Activated CD8-positive, alpha-beta memory T cell treated with anti-CD3 and anti-CD28 coated beads for 48 hours (primary cell): ENCODE measurements at regions not wholly inside any gene's neighbourhood (a gene's known extent, or its start where the extent isn't known, plus 50 kb on each side); places are given as distances from the start of the nearest gene placed in this dataset.

Experiments
- DNase-seq, 3 experiments: peaks; one replicate each; pipeline ENCODE4 v3.0.0-alpha.2; 2020; ENCODE audit warnings: low read depth in 2 of 3, low spot score in 2 of 3

DNA sequence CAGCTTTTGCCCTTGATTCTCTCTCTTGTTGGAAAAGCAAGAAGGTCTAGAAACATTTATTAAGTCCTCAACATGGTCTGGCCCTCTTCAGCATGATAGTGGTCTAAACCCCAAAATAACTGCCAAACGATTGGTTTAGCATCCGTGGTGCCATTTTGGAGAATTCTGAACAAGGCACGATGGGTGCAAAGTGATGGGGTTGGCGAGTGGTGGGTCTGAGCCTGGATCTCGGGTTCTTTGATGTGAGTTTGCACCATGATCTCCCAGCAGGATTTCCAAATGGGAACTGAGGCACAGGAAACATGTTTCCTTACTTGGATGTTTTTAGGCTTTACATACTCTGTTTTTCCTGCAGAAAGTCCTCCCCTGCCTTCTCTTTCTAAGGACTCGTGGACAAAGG, 240.3 kb downstream of the MYCN start:
- no peak for DNase-seq

DNA sequence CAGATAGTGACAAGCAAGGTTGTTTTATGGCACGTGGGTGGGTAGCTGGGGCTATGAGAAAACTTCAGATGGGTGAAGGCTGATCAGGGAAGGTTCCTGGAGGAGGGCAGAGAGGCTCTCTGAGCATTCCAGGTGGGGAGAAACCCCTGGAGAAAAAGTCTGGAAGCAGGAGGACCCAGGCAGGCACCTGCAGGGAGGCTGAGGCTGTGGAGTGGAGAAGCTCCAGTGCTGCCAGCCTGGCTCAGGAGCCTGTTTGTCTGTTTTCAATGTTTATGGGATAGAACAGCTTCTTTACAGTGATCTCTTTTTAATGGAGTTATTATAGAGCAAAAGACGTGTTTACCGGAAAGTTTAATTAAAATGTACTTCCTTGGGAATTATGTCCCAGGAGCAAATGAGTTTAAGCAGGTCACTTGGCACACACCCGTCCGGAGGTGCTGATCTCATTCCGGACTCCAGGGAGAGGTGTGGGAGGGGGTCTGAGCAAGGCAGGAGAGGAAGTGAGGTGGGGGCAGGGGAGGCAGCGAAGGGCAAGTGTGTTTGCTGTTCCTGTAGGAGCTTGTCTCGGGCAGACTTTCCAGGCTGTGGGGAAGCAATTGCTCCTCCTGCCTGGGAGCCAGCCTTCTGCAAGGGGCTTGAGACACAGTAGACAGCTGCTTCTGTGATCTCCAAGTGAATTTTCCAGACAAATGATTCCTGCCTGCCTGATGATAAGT, 239.5 kb downstream of the MYCN start:
- DNase-seq = no peak

DNA sequence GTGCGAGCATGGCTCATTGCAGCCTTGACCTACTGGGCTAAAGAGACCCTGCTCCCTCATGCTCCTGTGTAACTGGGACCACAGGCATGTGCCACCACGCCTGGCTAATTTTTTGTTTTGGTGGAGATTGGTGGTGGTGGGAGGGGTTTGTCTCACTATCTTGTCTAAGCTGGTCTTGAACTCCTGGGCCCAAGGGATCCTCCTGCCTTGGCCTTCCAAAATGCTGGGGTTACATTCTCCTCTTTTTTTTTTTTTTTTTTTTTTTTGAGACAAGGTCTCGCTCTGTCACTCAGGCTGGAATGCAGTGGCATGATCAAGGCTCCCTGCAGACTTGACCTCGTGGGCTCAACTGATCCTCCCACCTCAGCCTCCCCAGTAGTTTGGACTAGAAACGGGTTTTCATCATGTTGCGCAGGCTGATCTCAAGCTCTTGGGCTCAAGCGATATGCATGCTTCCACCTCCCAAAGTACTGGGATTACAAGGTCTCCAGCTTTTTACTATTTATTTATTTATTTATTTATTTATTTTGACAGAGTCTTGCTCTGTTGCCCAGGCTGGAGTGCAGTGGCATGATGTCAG, 238.3 kb downstream of the MYCN start:
- no peak for DNase-seq

DNA sequence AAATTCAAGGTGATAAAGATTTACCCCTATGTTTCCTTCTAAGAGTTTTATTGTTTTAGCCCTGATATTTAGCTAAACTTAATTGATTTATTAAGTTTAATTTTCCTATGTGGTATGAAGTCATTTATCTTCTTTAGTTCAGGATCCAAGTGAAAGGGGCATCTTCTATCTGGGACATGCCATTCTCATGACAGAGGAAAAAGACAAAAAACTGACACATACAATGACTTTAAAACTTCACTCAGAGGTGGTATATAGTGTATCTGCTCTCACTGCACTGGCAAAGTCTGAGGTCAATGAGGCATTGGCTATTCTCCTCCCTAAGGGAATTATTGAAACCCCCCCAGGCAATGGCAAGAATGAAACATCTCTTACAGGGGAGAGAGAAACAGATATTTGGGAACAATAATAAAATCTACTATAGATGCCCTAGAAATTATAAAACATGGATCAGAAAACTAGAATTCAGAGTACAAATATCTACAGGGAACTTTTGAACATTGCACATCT, 237.4 kb downstream of the MYCN start:
- no peak for DNase-seq

DNA sequence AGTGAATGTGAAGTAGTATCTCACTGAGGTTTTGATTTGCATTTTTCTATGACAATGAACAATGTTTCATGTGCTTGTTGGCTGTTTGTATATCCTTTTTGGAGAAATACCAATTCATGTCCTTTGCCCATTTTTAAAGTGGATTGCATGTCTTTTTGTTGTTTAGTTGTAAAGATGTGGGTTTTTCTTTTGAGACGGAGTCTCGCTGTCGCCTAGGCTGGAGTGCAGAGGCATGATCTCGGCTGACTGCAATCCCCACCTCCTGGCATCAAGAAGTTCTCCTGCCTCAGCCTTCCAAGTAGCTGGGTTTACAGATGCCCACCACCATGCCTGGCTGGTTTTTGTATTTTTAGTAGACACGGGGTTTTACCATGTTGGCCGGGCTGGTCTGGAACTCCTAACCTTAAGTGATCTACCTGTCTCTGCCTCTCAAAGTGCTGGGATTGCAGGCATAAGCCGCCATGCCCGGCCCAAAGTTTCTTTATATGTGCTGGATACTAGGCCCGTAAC, 236.7 kb downstream of the MYCN start:
- DNase-seq = no peak

DNA sequence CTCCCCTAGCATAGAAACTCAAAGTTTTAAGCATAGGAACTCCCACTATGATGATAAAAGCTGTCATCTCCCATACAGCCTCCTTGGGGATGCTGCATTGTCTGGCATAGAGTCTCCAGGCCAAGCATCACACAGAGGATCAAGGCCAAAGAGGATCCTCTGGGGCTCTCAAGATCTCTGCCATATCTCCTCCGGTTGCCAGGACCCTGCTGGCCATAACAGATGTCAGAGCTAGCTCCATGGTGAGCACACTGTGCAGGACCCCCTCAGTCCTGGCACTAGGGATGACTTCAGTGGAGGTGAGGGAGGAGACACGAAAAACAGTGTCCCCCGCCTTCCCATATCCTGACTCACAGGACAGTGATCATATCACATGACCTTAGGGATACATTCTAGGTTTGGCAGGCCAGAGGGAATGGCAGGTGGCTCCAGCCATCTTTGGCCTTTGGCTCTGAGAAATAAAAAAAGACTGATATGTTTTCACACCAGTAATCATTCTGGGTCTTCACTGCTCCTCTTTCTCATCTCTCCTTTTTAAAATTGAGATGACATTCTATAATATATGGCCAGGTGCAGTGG, 235.0 kb downstream of the MYCN start:
- DNase-seq = no peak

DNA sequence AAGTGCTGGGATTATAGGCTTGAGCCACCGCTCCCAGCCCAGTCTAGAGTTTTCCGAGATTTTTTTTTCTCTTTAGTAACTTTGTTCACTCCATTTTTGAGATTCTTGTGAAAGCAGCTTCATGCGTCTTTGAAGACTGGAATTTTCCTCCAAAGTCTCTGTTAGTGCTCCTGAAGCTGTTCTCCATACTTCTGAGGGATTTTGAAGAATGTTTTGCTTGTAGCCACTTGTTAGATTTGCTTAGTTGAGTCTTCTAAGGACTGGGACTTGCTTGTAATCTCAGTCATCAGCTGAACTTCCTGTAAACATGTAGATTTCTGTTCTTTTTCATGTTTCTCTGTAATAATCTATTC, 234.3 kb downstream of the MYCN start:
- no peak for DNase-seq

DNA sequence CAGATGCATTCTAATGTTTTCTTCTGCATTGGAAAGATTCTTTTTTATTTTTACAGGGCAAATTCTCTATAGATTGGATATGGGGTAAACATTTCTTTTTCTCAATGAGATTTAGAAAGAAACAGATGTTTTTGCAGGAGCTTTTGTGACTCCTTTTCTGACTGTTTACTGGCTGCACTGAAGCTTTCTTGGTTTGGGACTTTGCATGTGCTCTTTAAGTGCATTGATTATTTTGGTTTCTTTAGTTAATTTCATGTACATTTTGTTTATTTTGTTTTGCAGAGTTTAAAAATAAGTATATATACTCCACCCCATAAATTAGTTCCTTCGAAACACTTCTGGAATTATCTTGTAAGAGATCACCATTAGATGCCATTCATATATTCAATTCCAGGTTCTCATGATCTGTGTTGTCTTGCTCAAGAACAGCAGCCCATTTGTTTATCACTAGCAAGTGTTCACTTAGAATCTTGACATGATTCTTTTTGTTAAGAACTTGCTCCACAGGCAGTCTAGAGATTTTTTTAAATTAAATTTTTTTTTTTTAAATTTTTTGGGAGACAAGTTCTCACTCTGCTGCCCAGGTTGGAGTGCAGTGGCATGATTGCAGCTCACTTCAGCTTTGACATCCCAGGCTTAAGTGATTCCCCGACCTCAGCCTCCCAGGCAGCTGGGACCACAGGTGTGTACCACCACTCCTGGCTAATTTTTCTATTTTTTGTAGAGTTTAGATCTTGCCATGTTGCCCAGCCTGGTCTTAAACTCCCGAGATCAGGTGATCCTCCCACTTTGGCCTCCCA, 233.7 kb downstream of the MYCN start:
- no peak for DNase-seq

DNA sequence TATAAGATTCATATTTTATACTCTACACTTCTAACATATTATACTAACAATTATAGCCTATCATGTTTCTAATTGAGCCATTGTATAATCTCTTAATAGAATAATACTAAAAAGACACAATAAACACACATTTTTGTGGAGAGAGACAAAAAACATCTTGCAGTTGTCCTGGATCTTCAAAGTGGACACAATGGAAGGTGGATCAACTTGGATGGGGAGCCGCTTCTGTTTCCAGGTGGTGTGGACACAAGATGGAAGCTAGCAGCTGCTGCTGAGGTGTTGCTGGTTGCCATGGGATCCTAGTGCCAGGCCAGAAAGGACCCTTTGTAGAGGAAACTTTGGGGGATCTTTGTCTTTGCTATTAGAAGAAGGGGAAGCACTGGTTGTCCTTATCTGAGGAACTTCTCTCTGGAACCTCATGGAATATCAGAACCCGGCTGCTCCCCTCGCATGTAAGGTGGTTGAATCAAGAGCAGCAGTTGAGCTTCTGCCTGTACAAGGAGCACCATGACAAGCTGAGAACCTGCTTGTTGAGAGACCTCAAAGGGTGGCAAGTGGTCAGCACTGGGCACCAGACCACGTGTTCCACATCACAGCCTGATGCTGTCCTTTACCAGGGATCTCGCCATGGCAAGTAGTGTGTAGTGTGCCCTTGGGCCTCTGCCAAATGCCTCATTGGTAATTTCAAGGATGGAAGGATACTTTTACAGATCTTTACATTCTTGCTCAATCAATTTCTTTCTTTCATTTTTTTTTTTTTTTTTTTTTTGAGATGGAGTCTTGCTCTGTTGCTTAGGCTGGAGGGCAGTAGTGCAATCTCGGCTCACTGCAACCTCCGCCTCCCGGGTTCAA, 232.2 kb downstream of the MYCN start:
- DNase-seq = no peak

DNA sequence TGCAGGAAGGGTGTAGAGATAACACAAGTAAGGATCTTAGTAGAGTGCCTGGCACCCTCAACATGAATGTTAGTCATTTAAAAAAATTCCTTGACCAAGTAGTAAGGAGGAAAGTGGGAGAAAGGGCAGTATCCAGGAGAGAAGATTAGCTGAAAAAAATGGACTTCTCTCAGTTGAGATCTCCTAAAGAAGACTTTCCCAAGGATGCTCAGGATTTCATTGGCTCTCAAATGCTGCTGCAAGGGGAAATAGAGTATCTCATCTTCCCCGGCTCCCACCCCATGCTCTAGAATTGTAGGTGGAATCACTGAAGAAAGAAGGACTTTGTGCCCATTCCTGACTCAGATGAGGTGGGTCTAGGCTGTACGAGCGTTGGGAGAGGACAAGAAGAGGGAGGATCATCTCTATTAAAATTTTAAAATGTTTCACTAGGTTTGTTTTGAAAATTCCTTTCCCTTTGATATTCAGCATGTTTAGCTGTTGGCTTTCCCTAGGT, 231.1 kb downstream of the MYCN start:
- no peak for DNase-seq

DNA sequence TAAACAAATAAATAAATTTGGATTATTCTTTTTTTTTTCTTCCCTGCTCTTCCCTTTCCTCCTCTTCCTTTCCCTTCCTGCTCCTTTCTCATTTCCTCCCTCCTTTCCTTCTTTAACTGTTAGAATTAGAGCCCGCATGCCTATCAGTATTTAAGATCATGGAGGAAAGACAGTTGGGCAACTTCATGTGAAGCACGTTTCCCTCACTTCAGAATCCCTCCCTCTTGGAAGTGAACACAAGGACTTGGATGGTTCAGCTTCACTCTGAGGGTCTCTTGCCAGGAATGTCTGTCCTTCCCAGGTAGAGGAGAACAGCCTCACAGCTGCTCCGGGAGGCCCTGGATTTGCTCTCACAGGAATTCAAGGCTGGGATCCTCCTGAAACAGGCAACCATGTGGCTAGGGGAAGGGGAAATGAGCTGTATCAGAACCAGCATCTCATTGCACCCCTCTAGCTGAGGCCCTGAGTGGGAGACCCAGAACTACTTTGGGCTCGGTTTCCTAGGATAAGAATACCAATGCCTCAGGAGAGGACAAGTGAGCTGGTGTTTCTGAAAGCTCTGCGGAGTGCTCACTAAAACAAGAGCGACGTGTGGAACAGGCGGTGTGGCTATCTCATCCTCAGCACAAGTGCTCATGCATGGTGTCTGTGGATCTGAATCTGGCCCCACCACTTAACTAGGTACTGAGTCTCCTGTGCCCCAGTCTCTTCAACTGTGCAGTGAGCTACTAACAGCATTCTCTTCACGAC, 230.5 kb downstream of the MYCN start:
- no peak for DNase-seq

DNA sequence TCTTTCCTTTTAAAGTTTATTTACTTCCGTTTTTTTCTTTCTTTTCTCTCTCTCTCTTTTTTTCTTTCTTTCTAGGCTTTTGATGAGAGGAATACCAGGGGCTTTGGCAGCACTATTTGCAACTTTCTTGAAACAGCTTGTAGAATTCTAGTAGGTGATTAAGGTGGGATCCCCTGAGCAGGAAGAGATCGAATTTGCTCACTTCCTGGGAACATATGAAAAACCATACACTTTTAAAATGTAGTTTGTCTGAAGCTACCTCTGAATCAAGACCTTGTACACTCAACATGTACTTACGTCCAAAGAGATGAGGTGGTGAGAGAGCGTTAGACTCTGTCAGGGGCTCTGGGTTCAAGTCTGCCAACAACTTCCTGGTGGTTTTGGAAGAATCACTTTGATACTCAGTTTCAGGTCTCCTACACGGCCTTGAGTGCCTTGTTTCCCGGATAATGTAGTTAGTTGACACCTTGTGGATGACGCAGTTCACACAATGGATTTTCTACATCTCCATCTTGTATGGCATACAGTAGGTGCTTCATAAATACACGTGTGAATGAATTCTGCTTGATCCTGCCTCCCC, 229.1 kb downstream of the MYCN start:
- DNase-seq = no peak

DNA sequence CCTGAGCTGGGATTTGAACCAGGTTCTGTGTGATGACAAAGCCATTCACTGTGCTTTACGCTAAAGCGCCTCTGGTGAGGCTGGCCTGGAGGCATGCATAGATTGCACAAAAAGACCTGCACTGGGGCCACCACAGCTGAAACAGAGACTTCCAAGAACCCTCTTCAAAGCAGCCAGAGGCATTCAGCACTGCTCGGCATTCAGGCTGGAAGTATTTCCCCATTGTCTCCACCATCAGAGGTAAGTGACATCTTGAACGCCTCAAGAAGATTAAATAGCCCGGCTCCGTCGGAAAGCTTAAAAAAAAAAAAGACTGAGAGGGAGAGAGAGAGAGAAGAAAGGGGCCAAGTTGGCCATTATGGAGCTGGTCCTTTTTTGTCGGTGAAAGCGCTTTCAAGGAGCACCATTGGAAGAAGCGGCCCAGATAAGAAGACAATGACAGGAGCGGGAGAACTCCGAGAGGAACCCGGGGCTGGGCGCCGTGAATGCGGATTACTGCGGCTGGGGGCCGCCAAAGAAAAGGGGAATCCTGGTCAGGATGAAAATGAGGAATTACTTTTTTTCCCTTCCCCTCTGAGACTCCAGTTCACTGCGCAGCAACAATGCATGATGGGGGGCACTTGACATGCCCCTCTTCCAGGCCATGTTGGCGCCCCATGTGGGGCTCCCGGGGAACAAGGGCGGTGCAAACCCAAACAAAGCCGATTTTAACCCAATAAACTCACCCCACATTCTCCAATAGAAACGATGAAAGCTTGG, 228.3 kb downstream of the MYCN start:
- DNase-seq = no peak

DNA sequence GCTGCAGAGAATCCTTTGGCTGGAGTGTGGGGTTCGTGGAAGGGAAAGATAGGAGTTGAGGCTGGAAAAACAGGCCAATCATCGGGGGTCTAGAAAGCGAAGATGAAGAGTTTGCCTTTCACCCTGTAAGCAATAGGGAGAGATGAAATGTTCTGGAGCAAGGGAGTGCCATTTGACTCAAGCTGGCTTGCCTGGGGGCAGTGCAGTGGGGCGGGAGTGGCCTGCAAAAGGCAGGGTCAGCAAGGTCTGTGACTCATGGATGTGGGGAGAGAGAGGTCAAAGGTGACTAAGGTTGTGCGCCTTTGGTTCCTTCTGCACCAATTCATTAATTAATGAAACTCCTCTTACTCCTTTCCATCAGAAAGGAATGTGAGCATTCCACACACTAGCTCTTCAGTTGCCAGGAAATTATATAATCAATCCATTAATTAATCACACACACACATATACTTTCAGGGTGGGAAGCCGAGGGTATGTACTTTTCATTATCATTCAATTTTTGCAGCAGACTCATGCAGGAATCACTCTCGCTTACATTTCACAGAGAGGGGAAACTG, 227.6 kb downstream of the MYCN start:
- DNase-seq = no peak

DNA sequence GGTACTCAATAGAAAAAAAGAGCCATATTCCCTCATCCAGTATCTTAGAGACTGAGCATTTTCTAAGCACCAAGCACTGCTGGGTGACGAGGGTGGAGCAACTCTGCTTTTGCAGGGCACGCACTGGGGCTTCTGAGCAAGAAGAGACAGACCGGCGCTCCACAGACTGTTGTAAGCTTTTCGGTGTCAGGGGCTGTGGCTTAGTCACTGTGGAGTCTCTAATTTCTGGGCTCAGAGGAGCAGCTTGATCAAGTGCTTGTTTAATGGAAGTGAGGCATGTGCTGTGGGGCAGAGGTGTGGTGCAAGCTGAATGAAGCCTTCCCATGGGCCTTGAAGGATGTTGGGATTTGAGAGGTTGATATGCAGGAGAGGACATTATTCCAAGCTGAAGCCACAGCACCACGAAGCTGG, 227.1 kb downstream of the MYCN start:
- no peak for DNase-seq

DNA sequence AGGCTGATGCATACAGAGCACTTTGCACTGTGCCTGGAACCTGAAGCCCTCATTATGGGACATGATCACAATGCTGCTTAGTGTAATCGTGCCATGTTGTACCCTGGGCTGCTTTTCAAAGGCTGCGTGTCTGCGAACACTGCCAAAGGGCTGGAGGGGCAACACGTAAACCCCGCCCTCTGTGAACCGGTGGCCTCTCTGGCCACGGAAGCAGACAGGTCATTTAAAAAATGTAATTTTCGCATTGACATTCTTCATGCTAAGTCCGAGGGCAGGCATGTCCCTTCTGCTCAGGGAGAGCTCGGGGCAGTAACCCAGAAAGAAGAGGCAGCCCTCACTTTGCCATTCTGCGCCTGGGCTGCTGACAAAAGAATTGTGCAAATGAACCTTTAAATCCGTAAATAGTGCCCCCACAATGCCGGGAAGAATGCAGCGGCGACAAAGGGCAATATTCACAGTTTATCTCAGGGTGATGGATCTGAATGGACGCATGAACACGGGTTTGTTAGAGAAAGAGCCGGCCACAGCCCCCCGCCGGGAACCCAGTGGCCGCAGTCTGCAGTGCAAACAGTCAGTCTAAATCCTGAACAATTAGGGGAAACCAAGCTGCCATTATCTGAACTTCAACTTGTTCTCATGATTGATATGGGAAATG, 226.1 kb downstream of the MYCN start:
- no peak for DNase-seq

DNA sequence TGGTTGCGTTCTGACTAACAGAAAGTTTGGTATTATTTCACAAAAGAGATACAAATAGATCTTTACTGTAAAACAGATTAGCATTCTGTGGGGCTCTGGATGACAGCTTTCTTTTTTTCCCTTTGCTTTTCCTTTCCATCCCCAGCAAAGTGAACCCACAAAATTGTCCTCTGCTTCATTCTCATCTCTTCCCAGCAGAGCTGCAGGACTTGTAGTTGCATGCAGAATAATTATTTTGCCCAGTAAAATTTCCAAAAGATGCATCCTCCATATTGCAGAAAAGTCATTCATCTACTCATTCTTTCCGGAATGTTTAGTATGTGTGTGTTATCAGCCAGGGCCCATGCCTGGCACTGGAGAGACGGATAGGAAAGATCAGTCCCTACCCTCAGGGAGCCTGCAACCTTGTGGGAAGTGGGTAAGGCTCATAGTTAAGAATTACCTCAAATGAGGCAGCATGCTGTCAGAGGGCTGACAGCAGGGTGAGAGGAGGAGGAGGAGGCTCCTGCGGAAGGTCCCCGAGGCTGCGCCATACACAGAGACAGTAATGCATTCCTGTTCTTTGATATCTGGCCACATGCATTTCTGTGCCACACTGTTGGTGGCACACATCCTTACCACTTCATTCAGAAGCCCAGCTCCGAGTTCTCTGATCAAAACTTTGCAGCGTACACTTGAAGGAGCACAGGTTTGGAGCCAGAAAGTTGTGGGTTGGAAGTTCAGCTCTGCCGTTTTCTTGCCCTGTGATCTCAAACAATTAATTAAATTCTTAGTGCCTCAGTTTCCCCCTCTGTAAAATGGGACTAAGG, 225.4 kb downstream of the MYCN start:
- no peak for DNase-seq
